ENCODE measurements at regions not wholly inside any gene's neighbourhood (a gene's known extent, or its start where the extent isn't known, plus 50 kb on each side); places are given as distances from the start of the nearest gene placed in this dataset.

- no peak for TF ChIP-seq CTCF (conservative IDR thresholded peaks at IDR 0.05; ENCODE audit: low read depth, low read length)
- no peak for TF ChIP-seq EZH2 (IDR thresholded peaks at IDR 0.05; ENCODE audit: low read length, unreplicated experiment)
- no peak for TF ChIP-seq EZH2phosphoT487 (IDR thresholded peaks at IDR 0.05; ENCODE audit: borderline replicate concordance, low read length)
Observed at GRCh38 chr5:25484391-25484790, 839.6 kb upstream of the CDH10 start.
